Heart right ventricle (tissue), 16 donors: ENCODE measurements at regions not wholly inside any gene's neighbourhood (a gene's known extent, or its start where the extent isn't known, plus 50 kb on each side); places are given as distances from the start of the nearest gene placed in this dataset.

Source experiments
- ATAC-seq, 8 donors: fragments of 200-7000 bp; cut with Tn5 transposase; one replicate each; pipeline ENCODE4 v1.9.1; 2020; ENCODE audit warnings: mild to moderate bottlenecking in 8 of 8, moderate library complexity in 8 of 8, moderate number of reproducible peaks in 1 of 8
- DNase-seq, 2 donors: peaks; one replicate each; pipeline ENCODE4 v3.0.0-alpha.2; 2020
- H3K27ac ChIP-seq, 10 donors: fragments of 200-600 bp; sonication (generic) in 2 of 10; one replicate each; pipeline versions ENCODE4 v1.5.0 to v1.8.0; 2020 to 2022; ENCODE audit warnings: mild to moderate bottlenecking in 3 of 10
- H3K27me3 ChIP-seq, 7 donors: fragments of 200-600 bp; one replicate each; pipeline ENCODE4 v1.8.0; 2021 to 2022; ENCODE audit warnings: mild to moderate bottlenecking in 2 of 7
- H3K36me3 ChIP-seq, 9 donors: fragments of 200-600 bp; sonication (generic) in 1 of 9; one replicate each; pipeline versions ENCODE4 v1.5.0 to v1.8.0; 2020 to 2022; ENCODE audit warnings: mild to moderate bottlenecking in 2 of 9
- H3K4me1 ChIP-seq, 9 donors: fragments of 200-600 bp; sonication (generic) in 1 of 9; one replicate each; pipeline versions ENCODE4 v1.5.0 to v1.8.0; 2020 to 2022; ENCODE audit warnings: mild to moderate bottlenecking in 4 of 9
- H3K4me3 ChIP-seq, 10 donors: fragments of 200-600 bp; sonication (generic) in 2 of 10; one replicate each; pipeline versions ENCODE4 v1.5.0 to v1.8.0; 2020 to 2022; ENCODE audit warnings: mild to moderate bottlenecking in 7 of 10, moderate library complexity in 2 of 10
- H3K9me3 ChIP-seq, 11 donors: fragments of 200-600 bp in 10 of 11; sonication (generic) in 2 of 11; one replicate each; pipeline versions ENCODE4 v1.5.0 to v1.8.0; 2013 to 2022; ENCODE audit warnings: mild to moderate bottlenecking in 2 of 11, control low read depth in 1 of 11, moderate library complexity in 1 of 11
- WGBS, 2 donors: extraction: QIAGEN DNeasy Blood & Tissue Kit; methylation state at CpG; one replicate each; pipeline ENCODE4 v1.1.7; 2013; ENCODE audit warnings: inconsistent platforms in 1 of 2; 5-methylcytosine and 5-hydroxymethylcytosine counted together
- intact Hi-C, 10 donors: fragments of 100-400 bp; cut with DNase I; formaldehyde crosslinking; loops; one replicate each; pipeline versions ENCODE4 v1.11.1 to v1.14.2; 2022
- TF ChIP-seq, protein P1 (sequence below), 9 donors: fragments of 200-600 bp; sonication (generic) in 2 of 9; IDR thresholded peaks; one replicate each; pipeline versions ENCODE4 v1.5.0 to v1.8.0; 2021 to 2022; ENCODE audit warnings: antibody characterized with exemption in 9 of 9, mild to moderate bottlenecking in 5 of 9, moderate library complexity in 1 of 9
- donor health status: Arrhythmogenic right ventricular cardiomyopathy.
- donor health status: ischemic (EF 13 %, LVEDD 7.1; RV severe dilation, severe dysfunction).
- donor health status: healthy with polysubstance abuse.
- donor health status: DM: no; HTN: yes; CAD: no.
- donor health status: DM: no; HTN: no; CAD: no.
- donor health status: ischemic (EF 25% LVEDD 6.9; RV normal size, moderate dysfunction).
- donor health status: ischemic (EF 25% LVEDD 5.7; RV mildly dilated, moderate dysfunction).
- donor health status: healthy.
- donor health status: DM: yes; HTN: yes; CAD: no.
- donor health status: Ischemic cardiomyopathy.
- donor health status: ischemic (EF 35%, LVEDD 5.7; RV mildly dilated, moderate dysfunction).
- donor health status: nonischemic (EF 11% LVEDD 7.7; RV severe dilation, severe dysfunction).
- donor health status: DM: yes; HTN: yes; CAD: no.
- donor health status: PGD.
- donor health status: ischemic (EF 29% LVEDD 5.4; RV normal size, mild dysfunction).
- donor health status: nonischemic (EF 23%, LVEDD 6.1; RV moderate dilation, normal function).

DNA sequence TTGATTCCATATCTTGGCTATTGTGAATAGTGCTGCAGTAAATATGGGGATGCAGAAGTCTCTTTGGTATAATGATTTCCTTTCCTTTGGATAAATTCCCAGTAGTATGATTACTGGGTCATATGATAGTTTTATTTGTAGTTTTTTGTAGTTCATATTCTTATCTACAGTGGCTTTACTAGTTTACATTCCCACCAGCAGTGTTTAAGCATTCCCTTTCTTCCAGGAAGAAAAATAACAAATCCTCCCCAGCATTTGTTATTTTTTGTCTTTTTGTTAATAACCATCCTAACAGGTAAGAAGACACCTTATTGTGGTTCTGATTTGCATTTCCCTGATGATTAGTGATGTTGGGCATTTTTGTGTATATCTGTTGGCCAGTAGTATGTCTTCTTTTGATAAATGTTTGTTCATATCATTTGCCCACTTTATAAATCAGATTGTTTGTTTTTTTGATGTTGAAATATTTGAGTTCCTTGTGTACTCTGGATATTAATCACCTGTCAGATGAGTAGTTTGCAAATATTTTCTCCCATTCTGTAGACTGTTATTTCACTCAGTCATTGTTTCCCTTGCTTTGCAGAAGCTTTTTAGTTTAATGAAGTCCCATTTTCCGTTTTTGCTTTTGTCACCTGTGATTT, 163.3 kb upstream of the THRB start:
- DNase-seq (no peak), ATAC-seq (no peak)
- Histone ChIP-seq H3K36me3 (no peaks in the 10 kb centered on the region), H3K27me3 (no peaks in the 10 kb centered on the region), H3K27ac (no peak overlapping the region), H3K9me3 (peaks cover 0 to 16% (median 0%) of the 10 kb centered on the region in 11 donors), H3K4me3 (no peak overlapping the region), H3K4me1 (no peaks in the 10 kb centered on the region)
- TF ChIP-seq, protein P1, sequence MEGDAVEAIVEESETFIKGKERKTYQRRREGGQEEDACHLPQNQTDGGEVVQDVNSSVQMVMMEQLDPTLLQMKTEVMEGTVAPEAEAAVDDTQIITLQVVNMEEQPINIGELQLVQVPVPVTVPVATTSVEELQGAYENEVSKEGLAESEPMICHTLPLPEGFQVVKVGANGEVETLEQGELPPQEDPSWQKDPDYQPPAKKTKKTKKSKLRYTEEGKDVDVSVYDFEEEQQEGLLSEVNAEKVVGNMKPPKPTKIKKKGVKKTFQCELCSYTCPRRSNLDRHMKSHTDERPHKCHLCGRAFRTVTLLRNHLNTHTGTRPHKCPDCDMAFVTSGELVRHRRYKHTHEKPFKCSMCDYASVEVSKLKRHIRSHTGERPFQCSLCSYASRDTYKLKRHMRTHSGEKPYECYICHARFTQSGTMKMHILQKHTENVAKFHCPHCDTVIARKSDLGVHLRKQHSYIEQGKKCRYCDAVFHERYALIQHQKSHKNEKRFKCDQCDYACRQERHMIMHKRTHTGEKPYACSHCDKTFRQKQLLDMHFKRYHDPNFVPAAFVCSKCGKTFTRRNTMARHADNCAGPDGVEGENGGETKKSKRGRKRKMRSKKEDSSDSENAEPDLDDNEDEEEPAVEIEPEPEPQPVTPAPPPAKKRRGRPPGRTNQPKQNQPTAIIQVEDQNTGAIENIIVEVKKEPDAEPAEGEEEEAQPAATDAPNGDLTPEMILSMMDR (IDR thresholded peaks at IDR 0.05) = no peak
- 73 to 82% methylated on average over 1 of the region's 1 CpG for WGBS, 2 donors
- intact Hi-C loops = no loop called here

DNA sequence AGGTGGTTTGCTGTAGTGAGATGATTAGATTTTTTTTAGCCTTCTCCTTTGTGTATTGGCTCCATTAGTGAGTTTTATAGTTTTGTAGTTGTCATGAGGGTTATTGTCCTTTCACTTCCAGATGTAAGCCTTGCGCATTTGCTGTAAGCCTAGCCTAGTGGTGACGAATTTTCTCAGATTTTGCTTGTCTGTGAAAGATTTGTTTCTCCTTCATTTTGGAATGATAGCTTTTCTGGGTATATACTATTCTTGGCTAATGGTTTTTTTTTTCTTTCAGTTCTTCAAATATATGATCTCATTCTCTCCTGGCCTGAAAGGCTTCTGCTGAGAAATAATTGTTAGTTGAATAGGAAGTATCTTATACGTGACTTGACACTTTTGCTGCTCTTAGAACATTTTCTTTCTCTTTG, 166.5 kb upstream of the THRB start:
- DNase-seq = no peak

DNA sequence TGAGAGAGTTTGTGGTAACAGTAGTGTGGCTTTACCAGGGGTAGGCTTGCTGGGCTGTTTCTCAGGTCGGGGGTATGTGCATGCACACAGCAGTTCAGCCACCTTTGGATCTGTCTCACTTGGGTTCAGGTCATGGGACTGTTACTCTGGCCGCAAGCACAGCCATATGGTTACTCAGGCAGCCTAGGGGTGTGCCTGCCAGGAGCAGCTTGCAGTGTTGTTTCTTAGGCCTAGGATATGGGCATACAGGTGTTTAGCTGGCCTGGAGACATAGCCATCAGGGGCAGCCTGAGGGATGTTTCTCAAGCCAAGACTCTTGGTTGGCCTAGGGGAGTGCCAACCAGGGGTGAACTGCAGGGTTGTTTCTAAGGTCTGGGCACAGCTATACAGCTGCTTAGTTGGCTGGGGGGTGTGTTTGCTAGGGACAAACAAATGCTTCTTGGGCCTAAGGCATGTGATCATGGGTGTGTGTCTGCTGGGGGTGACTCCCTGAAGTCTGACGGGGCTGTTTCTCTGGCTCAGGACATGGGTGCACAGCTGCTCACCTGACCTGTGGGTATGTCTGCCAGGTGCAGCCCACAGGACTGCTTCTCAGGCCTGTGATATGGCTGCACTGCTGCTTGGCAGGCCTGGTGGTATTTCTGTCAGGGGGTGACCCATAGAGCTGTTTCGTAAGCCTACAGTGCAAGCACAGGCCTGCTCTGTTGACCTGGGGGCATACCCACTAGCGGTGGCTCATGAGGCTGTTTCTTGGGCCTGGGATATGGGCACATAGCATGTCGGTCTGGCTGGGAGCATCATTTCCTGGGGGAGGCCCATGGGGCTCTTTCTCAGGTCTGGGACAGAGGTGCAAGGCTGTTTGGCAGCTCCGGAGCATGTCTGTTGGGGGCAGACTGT, 168.0 kb upstream of the THRB start:
- 89 to 93% methylated on average over 7 of the region's 7 CpGs for WGBS, 2 donors
- ATAC-seq (no peak), DNase-seq (no peak)
- Histone ChIP-seq H3K36me3 (no peaks in the 10 kb centered on the region), H3K4me1 (no peaks in the 10 kb centered on the region), H3K27me3 (no peaks in the 10 kb centered on the region), H3K27ac (no peak overlapping the region), H3K4me3 (no peak overlapping the region), H3K9me3 (no peaks in the 10 kb centered on the region)
- TF ChIP-seq, protein P1 (IDR thresholded peaks at IDR 0.05) = no peak
- intact Hi-C loops = no loop called here

More for the DNA sequence above, 166.5 kb upstream of the THRB start:
- H3K9me3 ChIP-seq = peaks cover 0 to 3% (median 0%) of the 10 kb centered on the region in 11 donors
- WGBS, 2 donors = 84 to 85% methylated on average over 3 of the region's 3 CpGs
- H3K4me1 ChIP-seq = no peaks in the 10 kb centered on the region
- no peak overlapping the region for H3K4me3 ChIP-seq
- no peaks in the 10 kb centered on the region for H3K36me3 ChIP-seq
- H3K27me3 ChIP-seq = no peaks in the 10 kb centered on the region
- no peak overlapping the region for H3K27ac ChIP-seq
- TF ChIP-seq, protein P1 (IDR thresholded peaks at IDR 0.05) = no peak
- ATAC-seq = no peak
- intact Hi-C loops = no loop called here

DNA sequence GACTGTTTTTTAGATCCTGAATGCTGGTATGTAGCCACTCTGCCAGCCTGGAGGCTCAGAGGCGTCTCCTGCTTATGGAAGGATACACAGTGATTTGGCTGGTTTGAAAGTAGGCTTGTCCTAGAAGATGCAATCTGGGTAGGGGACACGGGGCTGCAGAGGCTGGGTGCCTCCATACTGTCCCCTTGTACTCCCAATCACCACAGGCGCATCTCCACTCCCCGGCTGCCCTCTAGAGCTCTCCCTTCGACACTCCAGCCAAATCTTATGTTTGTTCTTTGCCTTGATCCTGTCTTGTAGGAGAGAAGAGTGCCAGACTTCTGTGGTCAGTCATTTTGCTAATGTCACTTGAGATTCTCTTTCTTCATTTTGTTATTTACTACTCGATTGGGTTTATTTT, 168.8 kb upstream of the THRB start:
- Histone ChIP-seq H3K27me3 (no peaks in the 10 kb centered on the region), H3K9me3 (no peaks in the 10 kb centered on the region), H3K4me3 (no peak overlapping the region), H3K36me3 (no peaks in the 10 kb centered on the region), H3K4me1 (no peaks in the 10 kb centered on the region), H3K27ac (no peak overlapping the region)
- WGBS, 2 donors = 87 to 88% methylated on average over 6 of the region's 6 CpGs
- TF ChIP-seq, protein P1 (IDR thresholded peaks at IDR 0.05) = no peak
- no peak for ATAC-seq
- no peak for DNase-seq
- intact Hi-C loops = no loop called here
